Panc1 (cell line): ENCODE measurements at regions not wholly inside any gene's neighbourhood (a gene's known extent, or its start where the extent isn't known, plus 50 kb on each side); places are given as distances from the start of the nearest gene placed in this dataset.

Experiments used
- POLR2AphosphoS5 ChIP-seq: IDR thresholded peaks from 2 replicates; pipeline ENCODE4 v1.6.1; 2012; ENCODE audit warnings: mild to moderate bottlenecking, low read depth, low read length, moderate library complexity
- TF ChIP-seq, protein P1 (sequence below): fragments of 450-650 bp; IDR thresholded peaks from 2 replicates; pipeline ENCODE4 v1.5.1; 2017; ENCODE audit warnings: mild to moderate bottlenecking
- TF ChIP-seq, protein P2 (sequence below), 2 experiments: IDR thresholded peaks; 2 replicates each; pipeline ENCODE4 v1.6.1; 2011 to 2012; ENCODE audit warnings: low read depth in 2 of 2, control low read depth in 1 of 2, low read length in 1 of 2, mild to moderate bottlenecking in 1 of 2, moderate library complexity in 1 of 2; ENCODE audit not compliant: insufficient read depth in 1 of 2

DNA sequence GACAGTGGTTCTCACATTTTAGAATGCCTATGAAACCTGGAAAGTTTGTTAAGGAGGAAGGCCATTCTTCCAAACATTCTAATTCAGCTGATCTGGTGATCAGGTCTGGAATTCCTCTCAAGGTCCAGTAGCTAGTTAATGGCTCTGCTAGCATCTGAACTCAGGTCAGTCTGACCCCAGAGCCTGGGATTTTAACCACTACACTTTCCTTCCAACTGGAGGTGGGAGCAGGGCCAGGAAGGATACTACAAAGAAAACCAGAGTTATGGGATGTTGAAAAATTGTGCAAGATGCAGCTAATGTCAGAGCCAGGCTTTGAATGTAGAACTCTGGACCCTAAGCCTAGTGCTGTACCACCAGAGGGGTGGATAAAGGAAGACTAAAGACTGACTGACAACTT, 73.6 kb upstream of the NID2 start:
- TF ChIP-seq POLR2AphosphoS5: no peak
- TF ChIP-seq, protein P1, sequence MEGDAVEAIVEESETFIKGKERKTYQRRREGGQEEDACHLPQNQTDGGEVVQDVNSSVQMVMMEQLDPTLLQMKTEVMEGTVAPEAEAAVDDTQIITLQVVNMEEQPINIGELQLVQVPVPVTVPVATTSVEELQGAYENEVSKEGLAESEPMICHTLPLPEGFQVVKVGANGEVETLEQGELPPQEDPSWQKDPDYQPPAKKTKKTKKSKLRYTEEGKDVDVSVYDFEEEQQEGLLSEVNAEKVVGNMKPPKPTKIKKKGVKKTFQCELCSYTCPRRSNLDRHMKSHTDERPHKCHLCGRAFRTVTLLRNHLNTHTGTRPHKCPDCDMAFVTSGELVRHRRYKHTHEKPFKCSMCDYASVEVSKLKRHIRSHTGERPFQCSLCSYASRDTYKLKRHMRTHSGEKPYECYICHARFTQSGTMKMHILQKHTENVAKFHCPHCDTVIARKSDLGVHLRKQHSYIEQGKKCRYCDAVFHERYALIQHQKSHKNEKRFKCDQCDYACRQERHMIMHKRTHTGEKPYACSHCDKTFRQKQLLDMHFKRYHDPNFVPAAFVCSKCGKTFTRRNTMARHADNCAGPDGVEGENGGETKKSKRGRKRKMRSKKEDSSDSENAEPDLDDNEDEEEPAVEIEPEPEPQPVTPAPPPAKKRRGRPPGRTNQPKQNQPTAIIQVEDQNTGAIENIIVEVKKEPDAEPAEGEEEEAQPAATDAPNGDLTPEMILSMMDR: no peak
- TF ChIP-seq, protein P2, sequence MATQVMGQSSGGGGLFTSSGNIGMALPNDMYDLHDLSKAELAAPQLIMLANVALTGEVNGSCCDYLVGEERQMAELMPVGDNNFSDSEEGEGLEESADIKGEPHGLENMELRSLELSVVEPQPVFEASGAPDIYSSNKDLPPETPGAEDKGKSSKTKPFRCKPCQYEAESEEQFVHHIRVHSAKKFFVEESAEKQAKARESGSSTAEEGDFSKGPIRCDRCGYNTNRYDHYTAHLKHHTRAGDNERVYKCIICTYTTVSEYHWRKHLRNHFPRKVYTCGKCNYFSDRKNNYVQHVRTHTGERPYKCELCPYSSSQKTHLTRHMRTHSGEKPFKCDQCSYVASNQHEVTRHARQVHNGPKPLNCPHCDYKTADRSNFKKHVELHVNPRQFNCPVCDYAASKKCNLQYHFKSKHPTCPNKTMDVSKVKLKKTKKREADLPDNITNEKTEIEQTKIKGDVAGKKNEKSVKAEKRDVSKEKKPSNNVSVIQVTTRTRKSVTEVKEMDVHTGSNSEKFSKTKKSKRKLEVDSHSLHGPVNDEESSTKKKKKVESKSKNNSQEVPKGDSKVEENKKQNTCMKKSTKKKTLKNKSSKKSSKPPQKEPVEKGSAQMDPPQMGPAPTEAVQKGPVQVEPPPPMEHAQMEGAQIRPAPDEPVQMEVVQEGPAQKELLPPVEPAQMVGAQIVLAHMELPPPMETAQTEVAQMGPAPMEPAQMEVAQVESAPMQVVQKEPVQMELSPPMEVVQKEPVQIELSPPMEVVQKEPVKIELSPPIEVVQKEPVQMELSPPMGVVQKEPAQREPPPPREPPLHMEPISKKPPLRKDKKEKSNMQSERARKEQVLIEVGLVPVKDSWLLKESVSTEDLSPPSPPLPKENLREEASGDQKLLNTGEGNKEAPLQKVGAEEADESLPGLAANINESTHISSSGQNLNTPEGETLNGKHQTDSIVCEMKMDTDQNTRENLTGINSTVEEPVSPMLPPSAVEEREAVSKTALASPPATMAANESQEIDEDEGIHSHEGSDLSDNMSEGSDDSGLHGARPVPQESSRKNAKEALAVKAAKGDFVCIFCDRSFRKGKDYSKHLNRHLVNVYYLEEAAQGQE (IDR thresholded peaks at IDR 0.05; ENCODE audit: insufficient read depth in 1 of 2, low read depth in 2 of 2, low read length in 1 of 2): no peak
